Keratinocyte (primary cell): ENCODE measurements at regions not wholly inside any gene's neighbourhood (a gene's known extent, or its start where the extent isn't known, plus 50 kb on each side); places are given as distances from the start of the nearest gene placed in this dataset.

Experiments used
- EZH2 ChIP-seq: IDR thresholded peaks from one replicate; pipeline ENCODE4 v1.6.1; 2012; ENCODE audit warnings: inconsistent platforms, mild to moderate bottlenecking, low read length, moderate library complexity
- TF ChIP-seq, protein P1 (sequence below), 3 experiments: IDR thresholded peaks in 1 of 3; conservative IDR thresholded peaks in 1 of 3; optimal IDR thresholded peaks in 1 of 3; 2 replicates in 2 of 3; 3 replicates in 1 of 3; pipeline versions ENCODE3 to v1.5.1; 2011; ENCODE audit warnings: low read length in 3 of 3, mild to moderate bottlenecking in 3 of 3, moderate library complexity in 2 of 3, control low read depth in 1 of 3, inconsistent platforms in 1 of 3; ENCODE audit not compliant: insufficient read depth in 2 of 3; ENCODE audit errors: extremely low read depth in 1 of 3

DNA sequence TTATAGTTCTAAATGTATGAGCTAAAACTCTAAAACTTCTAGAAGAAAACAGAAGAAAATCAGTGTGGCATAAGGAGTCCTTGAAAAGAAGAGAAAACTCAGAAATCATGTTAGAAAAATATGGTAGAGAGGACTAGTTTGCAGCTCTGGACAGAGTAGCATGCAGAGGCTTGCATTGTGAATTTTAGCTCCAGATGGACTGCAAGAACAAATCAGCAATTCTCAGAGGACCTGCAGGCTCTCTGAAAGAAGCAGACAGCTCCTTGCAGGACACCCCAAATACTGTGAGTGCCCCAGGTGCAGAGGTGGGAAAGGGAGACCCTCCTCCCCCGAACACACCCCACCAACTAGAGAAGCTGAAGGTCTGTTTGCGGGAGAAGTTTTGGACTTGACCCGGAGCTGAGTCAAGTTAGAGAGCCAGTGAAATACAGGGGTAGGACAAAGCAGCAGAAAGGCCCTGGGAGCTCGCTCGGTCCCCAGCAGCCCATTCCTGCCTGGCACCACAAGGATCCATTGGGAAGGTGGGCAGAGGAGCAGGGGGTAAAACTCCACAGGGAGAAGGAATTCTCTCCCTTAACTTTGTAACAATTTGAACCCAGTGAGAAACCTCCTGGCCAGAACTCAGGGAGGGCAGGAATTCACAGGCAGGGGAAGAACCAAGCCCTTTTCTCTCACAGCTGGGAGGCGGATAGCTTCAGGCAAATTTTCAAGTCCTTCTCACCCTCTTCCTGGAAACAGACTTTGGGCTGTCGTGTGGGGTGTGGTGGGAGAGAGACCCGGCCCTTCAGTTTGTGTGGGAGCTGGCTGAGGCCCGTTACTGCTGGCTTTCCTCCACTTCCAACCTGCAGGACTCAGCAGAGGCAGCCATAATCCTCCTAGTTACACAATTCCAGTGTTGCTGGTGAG lies 216.2 kb upstream of the SLC35G4 start:
- TF ChIP-seq EZH2: no peak
- TF ChIP-seq, protein P1, sequence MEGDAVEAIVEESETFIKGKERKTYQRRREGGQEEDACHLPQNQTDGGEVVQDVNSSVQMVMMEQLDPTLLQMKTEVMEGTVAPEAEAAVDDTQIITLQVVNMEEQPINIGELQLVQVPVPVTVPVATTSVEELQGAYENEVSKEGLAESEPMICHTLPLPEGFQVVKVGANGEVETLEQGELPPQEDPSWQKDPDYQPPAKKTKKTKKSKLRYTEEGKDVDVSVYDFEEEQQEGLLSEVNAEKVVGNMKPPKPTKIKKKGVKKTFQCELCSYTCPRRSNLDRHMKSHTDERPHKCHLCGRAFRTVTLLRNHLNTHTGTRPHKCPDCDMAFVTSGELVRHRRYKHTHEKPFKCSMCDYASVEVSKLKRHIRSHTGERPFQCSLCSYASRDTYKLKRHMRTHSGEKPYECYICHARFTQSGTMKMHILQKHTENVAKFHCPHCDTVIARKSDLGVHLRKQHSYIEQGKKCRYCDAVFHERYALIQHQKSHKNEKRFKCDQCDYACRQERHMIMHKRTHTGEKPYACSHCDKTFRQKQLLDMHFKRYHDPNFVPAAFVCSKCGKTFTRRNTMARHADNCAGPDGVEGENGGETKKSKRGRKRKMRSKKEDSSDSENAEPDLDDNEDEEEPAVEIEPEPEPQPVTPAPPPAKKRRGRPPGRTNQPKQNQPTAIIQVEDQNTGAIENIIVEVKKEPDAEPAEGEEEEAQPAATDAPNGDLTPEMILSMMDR (optimal IDR thresholded peaks at IDR 0.05 in 1 of 3, IDR thresholded peaks at IDR 0.05 in 1 of 3, conservative IDR thresholded peaks at IDR 0.05 in 1 of 3; ENCODE audit: extremely low read depth in 1 of 3, insufficient read depth in 2 of 3, low read length in 3 of 3): no peak
